CD4-positive, alpha-beta T cell treated with Interleukin-2 at 100 ng/mL for 4 hours (primary cell): ENCODE measurements at regions not wholly inside any gene's neighbourhood (a gene's known extent, or its start where the extent isn't known, plus 50 kb on each side); places are given as distances from the start of the nearest gene placed in this dataset.
A peak's percentile ranks its signal among the peaks of the same experiment; 100 is the strongest.

Source experiments
- DNase-seq: peaks from one replicate; pipeline ENCODE4 v3.0.0-alpha.2; 2020; ENCODE audit warnings: low spot score

DNA sequence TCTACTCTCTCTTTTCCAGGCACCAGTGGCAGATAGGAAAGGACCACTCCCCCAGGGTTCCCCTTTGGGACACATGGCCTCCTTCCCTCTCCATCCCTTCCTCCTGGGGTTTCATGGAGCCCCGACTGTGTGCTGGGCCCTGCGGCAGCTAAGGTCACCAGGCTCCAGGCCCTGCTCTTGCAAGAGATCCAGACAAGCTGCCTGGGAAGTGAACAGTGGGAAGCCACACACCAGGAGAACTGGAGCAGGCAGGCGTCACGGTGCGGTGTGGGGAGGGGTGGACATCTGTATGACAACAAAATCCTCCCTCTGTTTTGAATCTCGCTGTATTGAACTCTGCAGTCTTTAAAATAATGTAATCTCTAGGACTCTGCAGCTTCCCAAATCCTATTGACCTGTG, 330.1 kb downstream of the UQCRFS1 start:
- no peak for DNase-seq

DNA sequence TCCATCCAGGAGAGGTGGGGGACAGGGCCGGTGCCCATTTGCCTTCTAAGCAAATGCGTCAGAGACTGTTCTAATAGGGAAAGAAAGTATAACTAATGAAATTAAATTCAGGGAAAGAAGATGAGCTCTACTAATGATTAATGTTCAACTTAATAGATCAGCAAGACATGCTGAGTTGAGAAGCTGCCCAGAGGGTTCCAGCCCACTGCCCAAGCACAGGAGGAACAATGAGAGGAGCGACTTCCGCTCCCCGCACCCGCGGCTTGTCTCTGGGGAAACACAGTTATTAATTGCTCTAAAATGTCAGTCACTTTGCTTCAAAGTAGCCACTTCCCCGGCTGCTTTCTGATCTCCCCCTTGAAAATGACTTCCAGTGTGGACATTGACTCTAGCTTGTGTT, 331.3 kb downstream of the UQCRFS1 start:
- no peak for DNase-seq

DNA sequence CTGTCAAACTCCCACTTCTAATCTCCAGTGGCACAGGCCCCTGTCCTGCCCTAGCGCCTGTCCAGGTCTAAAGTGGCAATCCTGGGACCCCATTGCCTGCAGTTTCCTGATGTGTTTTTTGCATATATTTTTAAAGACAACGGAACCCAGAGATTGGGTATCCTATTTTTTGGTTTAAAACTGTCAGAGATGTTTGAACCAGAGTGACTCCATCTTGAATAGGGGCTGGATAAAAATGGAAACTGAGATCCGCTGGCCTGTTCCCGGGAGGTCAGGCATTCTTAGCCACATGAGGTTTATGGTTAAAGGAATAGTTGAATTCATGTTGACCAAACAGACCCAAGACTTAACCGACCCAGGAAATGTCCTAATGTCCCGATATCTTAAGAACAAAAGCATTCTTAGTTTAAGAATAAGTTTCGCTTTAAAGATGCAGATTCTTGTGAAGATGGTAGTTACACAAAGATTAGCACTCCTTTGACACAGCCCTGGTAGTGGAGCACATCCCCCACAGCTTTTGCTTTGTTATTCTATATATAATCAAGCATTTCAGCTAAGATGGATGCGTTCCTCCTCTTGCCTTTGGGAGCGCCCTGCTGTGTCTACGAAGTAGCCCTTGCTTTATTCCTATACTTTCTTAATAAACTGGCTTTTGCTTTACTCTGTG, 332.1 kb downstream of the UQCRFS1 start:
- no peak for DNase-seq

DNA sequence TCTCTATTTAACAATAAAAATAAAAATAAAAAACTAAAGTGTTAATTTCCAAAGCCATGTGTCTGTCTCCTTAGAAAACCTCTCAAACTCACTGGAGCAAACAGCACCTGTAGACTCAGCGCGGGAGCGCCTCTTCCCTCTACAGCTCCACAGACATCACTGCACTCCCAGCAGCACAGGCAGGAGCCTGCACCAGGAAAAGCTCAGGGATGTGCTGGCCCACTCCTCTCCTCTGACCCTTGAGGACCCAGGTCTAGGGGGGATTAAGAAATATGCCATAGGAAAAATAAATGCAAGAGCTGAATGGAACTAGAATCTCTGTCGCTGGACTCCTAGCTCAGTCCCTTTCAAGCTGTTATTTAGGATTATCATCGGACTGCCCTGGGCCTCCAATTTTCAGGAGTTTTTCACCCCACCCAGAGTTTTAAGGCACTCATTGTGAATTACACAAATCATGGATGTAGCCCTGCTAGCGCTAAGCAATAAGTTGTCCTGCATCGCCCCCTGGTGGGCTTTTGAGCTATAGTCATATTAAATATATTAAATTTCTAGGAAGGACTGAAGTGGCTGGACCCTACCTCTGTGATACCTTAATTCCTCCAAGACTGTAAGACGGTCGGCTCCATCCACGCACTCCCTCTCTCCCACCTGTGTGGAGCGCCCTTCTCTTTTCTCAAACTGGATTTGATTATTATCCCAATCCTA, 333.9 kb downstream of the UQCRFS1 start:
- peak; percentile 44 for DNase-seq

DNA sequence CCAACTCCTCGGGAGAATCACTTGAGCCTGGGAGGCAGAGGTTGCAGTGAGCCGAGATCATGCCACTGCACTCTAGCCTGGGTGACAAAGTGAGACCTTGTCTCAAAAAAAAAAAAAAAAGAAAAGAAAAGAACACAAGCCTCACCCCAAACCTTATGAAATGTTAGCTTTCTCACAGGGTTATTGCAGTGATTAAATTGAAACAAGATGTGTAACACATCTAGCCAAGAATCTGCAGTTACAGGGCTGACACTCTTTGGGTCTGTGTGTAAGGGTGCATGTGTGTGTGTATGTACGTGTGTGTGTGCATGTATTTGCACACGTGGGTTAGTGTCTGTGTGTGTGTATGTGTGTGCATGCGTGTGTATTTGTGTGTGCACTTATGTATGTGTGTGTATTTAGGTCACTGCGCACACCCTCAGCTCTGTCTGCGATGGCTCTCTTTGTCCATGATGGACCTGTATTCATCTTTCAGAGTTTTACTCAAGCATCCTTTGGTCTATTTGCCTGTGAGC, 336.3 kb downstream of the UQCRFS1 start:
- no peak for DNase-seq

DNA sequence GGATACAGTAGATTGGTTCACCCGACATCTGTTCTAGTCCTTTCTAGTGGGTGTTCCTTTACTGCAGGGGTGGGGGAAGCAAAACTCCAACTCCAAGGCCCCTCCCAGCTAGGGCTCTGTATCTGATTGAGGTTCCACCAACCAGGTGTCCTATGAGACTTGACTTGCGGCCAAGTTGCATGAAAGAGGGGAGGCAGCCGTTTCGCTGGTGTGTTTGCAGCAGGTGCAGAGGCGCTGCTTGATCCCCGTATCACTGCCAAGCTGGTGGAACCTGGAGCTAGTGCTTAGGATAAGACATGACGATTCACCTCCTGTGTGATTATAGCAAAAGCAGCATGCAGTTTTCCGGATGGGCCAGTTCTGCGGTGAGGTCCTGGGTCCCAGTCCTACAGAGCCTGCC, 338.2 kb downstream of the UQCRFS1 start:
- no peak for DNase-seq

DNA sequence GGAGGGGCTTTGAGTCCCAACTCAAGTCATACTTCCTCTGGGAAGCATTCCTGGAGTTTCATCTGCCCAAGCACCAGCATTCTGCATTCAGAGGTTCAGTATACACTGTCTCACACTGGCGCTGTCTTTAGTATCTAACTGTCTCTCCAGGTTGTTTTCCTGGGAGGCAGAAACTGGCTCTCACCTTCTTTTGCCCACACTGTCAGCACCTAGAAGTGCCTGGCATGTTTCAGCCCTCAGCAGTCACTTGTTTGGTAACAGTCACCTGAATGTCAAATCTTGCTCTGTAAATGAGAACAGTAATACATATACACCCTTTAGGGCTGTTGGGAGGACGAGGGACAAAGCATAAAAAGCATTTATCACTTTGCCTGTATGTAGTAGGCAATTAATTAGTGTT, 339.6 kb downstream of the UQCRFS1 start:
- no peak for DNase-seq

DNA sequence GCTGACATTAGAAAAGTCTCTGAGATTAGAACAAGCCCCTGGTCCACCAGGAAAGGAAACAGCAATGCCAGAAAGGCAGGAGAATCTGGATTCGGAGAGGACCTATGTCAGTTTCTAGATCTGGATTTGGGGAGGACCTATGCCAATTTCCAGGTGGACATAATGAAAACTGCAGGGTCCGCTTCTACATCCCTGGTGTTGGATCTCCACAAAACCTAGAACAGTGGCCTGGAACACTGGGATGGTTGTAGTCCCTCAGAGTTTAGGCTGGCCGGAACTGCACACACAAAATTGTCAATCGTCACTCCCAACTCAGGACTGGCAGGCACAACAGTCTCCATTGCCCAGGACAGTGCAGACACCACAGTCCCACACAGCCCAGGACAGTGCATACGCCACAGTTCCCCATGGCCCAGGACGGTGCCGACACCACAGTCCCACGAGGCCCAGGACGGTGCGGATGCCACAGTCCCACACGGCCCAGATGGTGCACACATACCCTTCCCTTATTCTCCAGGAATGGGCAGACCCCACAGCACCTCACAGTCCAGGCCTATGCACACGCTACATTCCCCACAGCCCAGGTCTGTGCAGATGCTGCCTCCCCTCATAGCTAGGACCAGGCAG, 341.7 kb downstream of the UQCRFS1 start:
- no peak for DNase-seq

DNA sequence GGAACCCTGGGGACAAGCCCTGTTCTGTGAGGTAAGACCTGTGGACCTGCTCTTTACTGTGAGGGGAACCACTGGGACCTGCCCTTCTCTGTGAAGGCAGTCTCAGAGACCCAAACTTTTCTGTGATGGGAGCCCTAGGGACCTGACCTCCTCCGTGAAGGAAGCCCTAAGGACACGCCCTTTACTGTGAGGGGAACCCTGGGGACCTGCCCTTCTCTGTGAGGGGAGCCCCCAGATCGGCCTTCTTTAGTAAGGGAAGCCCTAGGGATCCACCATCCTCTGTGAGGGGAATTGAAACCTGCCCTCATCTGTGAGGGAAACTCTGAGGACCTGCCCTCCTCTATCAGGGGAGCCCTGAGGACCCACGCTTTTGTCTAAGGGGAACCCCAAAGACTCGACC, 343.5 kb downstream of the UQCRFS1 start:
- no peak for DNase-seq

DNA sequence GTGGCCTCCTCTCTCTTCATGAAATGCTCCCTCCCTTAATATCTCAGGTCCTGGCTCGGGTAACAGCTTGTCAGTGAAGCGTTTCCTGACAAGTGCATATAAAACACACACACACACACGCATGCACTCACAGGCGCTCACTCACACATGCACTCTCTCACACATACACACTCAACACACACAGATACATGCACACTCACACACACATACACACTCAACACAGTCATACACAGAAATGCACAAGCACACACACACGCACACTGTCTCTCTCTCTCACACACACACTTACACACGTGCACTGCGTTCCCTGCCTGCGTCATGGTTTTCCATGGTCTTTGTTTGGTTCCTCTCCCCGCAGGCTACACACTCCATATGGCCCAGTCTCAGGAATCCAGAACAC, 344.1 kb downstream of the UQCRFS1 start:
- no peak for DNase-seq

DNA sequence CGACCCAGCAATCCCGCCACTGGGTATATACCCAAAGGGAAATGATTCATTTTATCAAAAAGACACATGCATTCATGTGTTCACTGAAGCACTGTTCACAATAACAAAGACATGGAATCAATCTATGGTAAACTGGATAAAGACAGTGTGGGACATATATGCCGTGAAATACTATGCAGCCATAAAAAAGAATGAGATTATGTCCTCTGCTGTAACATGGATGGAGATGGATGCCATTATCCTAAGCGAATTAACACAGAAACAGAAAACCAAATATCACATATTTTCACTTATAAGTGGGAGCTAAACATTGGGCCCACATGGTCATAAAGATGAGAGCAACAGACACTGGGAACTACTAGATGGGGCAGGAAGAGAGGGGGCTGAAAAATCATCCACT, 345.0 kb downstream of the UQCRFS1 start:
- no peak for DNase-seq

DNA sequence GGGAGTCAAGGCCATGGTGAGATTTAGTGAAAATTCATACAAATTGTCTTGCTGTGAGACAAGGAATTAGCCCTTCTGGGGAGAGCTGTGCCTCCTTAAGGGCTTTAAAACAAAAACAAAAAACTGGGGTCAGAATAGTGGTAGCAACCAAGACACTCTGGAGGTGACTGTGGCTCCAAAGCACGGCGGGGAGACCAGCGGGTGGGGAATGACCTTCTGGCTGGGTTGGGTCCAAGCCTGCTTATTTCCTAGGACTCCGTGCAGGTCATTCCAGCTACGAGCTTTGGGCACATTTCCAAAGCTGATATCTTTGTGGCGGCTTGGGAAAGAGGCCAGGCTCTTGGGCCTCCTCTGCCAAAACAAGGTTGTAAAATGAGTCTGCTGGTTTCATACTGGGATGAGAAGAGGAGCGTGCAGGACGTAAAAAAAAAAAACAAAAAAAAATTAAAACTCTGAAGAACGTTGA, 348.3 kb downstream of the UQCRFS1 start:
- DNase-seq, result no peak

DNA sequence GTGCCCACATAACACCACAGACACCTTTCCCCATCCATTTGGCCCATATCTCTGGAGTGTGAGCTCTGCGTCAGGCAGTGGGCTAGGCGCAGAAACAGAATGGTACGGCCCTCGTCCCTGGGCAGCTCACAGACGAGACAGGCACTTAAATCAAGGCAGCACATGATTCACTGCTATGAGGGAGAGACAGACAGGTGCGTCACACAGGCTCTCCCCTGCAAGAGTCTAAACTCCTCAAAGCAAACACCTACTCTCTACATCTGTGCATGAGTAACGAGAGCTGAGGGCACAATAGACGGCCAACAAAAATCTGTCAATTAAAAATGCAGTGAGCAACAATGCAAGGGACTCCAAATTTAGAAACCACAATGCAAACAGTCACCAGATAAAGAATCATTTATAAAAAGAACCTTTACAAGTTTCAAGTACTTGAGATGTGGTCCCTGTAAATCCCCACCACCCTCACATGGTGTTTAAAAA, 348.9 kb downstream of the UQCRFS1 start:
- DNase-seq, result no peak

DNA sequence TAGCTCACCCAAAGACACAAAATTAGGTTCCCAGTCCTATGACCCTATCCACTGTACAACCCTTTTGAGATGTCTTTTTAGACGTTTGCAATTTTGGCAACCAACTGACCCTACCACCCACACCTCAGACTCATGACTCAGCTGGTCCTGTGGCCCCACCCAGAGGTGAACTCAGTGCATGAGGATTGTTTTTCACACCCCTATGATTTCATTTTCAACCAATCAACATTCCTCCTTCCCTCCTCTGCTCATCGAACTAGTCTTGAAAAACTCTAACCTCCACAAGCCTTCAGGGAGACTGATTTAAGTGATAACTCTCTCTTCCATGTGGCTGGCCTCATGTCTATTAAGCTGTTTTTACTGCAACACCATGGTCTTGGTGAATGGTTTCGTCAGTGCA, 350.7 kb downstream of the UQCRFS1 start:
- no peak for DNase-seq

DNA sequence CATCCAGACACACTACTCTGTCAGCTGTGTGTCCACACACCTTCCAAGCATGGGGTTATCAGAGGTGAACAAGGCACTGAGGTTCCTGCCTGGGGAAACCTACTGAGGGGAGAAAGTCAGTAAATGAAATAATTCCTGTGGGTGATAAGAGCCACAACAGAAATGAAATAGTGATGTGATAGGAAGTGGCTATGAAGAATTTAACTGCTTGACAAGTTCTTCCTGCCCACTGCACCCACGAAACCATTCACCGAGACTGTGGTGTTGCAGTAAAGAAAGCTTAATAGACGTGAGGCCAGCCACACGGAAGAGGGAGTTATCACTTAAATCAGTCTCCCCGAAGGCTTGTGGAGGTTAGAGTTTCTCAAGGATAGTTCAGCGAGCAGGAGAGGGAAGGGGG, 353.1 kb downstream of the UQCRFS1 start:
- no peak for DNase-seq

DNA sequence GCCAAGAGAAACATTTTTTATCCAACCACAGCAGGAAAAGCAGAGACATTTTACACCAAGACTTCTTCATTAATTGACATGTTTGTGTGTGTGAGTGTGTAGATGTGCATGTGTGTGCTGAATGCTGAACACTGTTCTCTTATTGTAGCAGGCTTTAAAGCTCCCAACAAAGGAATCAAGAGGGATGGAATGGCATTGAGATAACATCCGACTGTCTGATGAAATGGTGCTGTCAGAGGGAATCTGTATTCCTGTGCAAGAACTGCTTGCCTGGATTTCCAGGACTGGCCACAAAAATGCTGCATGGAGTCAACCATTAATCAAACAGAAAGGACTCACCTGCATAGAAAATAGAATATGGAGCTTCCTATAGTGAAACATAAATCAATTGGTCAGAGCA, 354.0 kb downstream of the UQCRFS1 start:
- no peak for DNase-seq

DNA sequence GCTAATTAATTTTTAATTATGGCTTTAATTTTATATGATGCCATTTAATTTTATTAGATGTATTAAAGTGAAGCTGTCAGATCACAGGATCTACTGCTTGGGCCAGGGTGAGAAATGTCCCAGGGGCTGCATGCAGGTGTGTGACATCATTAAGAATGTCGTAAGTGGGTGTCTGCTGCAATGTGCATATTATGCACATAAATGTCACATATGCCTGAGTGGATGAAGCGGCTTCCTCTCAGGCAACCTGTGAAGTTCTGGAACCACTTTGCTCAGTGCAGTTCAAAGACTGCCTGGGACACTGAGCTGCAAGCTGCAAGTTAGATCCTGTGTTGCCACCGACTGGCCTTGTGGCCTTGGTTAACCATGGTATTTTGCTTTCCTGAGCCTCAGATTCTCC, 355.0 kb downstream of the UQCRFS1 start:
- DNase-seq, result no peak

DNA sequence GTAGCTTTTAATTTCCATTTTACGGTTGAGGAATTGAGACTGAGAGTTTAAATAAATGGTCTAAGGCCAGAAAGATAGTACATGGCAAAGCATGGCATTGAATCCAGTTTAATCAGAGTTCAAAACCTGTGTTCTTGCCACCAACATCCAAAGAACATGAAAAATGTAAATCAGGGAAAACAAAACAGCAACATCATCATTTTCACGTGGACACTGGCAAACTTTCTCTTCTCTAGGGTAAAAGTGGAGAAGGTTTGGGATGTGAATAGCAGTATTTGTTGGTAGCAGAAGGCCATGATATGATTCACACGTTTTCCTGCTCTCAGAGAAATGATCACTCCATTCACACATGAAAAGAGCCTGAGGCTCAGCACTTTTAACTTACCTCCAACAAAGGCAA, 357.7 kb downstream of the UQCRFS1 start:
- no peak for DNase-seq

DNA sequence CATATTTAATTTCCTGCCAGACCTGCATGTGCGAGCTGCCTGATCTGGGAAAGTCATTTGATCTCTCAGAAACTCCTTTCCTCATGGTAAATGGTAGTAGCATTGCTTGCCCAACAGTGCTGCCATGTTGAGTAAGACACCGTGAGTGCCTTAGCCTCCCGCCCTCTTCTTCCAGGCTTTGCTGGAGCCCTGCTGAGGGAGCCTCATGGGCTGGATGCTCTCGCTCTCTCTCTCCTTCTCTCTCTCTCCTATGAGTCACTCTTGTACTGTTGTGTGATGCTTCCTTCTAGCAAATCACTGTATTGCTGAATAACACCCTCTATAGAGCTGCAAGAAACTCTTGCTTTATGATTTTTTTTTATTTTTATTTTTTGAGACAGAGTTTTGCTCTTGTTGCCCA, 365.5 kb downstream of the UQCRFS1 start:
- no peak for DNase-seq

DNA sequence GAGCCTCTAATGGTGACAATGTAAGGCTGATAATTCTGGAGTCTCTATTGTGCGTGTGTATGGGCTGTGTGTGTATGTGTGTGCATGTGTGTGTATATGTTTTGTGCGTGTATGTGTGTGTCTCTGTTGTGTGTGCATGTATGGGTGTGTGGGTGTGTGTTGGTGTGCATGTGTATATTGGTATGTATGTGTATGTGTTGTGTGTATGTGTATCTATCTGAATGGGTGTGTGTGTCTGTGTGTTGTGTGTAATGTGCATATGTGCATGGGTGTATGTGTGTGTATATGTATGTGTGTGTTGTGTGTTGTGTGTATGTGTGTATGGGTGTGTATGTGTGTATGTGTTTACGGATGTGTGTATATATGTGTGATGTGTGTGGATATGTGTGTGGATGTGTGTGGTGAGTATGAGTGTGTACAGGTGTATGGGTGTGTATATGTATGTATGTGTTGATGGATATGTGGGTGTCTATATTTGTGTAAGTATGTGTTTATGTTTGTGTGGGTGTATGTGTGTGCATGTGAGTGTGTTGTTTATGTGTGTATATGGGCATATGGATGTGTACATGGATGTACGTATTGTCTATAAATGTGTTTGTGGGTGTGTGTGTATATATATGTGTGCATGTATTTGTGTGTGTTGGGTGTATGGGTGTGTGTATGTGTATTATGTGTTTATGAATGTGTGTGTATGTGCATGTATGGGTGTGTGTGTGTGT, 366.7 kb downstream of the UQCRFS1 start:
- DNase-seq, result no peak

DNA sequence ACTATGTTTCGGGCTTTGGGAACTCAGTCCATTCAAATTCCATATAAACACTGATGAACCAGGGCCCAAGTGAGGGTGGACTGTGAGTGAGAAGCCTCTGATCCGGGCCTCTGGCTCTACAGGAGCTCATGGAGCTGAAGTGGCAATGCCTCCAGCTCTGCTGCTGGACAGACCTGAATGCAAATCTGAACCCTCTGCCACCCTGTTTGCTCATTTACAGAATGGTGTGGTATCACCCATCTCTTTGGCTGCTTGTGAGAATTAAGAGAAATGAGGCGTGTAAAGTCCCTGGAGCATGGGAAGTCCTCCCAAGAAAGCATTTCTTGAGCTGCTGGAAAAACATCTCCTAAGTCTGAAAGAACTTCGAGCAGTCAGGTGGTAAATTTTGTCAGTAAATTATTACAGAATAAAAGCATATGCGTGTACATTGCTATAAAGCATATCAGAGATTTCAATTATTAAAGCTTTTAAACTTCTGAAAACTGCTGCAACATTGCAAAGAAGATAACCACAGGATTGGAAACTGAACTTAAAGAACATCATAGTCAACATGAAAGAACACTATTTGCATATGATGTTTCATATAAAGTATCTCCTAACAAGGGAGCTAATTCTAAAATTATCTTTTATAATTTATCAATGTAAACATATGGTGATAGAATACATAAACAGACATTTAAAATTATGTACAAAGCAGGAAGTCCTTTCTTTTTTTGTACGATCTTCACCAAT, 369.0 kb downstream of the UQCRFS1 start:
- DNase-seq, result no peak

DNA sequence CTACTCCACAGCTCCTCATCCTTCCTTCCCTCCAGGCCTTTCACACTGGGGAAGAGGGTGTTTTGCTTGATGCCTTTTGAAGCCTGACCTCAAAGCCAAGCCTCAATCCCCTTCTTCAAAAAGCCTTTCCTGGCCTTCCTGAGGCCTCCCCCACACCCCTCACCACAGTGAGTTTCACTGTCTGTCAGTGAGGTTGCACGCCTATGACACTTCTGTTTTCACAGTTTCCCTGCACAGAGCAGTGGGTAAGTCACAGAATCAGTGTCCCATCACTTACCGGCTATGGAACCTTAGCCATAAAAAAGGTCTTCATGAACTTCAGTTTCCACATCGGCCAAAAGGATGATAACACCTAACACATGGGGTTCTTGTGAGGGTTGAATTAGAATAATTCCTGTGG, 371.4 kb downstream of the UQCRFS1 start:
- DNase-seq, result no peak
